ENCODE measurements at regions not wholly inside any gene's neighbourhood (a gene's known extent, or its start where the extent isn't known, plus 50 kb on each side); places are given as distances from the start of the nearest gene placed in this dataset.
"Not testable (repeated sequence)": the region's sequence is repeated elsewhere in the genome, so short reads cannot be mapped to it uniquely, and the experiment has no call there.

DNA sequence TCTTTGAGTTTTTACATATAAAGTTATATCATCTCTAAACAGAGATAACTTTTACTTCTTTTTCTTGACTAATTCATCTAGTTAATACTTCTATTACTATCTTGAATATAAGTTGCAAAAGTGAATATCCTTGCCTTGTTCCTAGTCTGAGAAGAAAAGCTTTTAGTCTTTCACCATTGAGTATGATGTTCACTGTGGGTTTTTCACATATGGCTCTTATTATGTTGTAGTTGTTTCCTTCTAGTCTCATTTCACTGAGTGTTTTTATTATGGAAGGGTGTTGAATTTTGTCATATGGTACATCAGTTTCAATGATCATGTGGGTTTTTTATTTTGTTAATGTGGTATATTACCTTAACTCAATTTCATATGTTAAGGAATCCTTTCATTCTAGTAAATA lies 488.3 kb downstream of the COL12A1 start:
- no peak for DNase-seq

DNA sequence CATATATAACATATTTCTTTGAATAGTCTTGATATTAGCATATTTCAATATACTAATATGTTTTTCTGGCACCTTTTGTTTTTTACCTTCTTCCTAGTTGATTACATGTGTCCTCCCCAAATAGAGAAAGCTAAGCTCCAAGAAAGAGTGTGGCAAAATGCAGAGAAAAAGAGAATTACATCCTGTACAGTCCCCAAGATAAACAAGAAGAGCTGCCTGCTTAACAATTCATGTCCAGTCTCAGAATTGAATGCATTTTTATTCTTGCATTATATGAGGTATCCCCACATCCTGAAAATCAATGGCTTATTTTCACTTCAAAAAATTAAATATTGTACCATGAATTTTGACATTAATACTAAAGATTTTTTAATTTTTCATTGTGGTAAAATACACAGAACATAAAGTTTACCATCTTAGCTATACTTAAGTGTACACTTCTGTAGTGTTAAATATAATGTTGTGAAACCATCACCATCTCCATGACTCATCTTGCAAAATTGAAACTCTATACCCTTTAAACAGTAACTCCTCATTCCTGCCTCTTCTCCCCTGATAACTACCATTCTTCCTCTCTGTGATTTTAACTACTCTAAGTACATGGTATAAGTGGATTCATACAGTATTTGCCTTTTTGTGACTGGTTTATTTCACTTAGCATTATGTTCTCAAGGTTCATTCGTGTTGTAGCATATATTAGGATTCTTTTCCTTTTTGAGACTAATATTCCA lies 490.3 kb downstream of the COL12A1 start:
- no peak for DNase-seq

DNA sequence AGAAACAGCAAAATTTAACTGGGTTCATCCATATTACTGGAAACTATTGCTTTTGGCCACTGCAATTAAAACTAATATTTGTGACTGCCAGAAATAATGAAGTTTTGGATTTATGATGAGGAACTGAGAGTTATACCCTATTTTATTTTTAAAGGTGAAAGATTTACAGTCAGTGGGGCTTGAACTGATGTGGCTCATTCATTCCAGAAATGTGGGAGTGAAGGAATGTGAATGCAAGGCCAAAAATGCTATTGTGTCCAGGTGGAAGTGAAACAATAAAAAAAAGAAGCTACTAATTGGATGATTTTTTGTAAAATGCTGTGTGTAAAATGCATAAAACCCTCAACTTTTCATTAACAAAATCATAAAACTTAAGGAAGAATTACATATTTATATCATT lies 491.9 kb downstream of the COL12A1 start:
- no peak for DNase-seq

DNA sequence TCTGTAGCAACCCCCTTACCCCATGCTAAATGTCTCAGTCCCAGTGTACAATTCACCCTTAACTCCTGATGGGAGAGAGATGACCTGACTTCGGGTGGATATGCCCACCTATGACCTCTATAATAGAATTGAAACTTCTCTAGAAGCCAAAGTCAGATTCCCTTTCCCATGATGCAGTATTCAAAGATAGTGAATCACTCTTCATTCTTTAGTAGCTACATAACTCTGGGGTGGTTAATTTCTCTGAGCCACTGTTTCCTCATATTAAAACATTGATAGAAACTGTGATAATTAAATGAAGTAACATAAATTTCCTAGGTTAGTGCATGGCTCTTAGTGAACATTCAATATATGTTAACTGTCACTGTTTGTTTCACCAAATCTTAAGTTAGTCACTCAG lies 500.4 kb downstream of the COL12A1 start:
- DNase-seq, result no peak

DNA sequence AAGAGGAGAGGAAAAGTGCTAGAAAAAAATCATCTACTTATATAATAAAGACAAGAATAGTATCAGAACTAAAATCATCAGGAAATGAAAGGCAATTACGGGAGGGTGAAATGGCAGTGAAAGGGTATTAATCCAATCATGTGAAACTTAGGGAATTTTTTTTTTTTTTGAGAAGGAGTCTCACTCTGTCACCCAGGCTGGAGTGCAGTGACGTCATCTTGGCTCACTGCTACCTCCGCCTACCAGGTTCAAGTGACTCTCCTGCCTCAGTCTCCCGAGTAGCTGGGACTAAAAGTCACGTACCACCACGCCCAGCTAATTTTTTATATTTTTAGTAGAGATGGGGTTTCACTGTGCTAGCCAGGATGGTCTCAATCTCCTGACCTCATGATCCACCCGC lies 501.3 kb downstream of the COL12A1 start:
- not testable (repeated sequence) for DNase-seq

DNA sequence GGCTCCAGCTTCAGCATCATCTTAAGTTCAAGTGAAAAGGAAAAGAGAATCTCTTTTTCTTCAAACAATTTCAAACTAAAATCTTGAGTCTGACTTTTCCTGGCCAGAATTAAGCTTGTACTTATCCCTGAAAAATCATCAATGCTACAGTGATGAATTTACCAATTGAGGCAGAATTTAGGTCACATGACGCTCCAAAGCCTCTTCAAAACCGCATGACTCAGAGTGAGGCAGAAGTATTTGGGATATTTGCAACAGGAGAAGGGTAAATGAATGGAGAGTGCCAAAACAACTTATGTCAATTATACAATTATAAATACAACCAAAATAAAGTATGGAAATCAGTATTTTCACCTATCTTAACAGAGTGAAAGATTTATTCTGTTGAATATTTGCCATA lies 515.5 kb downstream of the COL12A1 start:
- DNase-seq, result no peak

DNA sequence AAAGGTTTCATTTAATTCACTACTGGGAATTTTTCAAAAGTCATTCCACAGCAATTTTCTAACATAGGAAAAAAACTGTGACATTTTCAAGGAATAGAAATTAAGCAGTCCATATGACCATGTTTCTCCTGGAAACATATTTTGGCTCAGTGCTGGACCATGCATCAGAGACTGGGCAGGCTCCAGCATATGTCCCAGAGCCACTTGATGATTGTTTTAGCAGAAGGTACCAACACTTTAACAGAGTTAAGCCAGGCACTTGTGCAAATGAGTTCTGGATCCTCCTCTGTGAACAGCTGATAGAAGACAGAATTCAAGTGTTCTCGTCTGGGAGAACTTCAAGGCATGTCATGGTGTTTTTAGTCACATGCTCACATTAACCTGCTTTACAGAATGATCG lies 516.3 kb downstream of the COL12A1 start:
- no peak for DNase-seq

DNA sequence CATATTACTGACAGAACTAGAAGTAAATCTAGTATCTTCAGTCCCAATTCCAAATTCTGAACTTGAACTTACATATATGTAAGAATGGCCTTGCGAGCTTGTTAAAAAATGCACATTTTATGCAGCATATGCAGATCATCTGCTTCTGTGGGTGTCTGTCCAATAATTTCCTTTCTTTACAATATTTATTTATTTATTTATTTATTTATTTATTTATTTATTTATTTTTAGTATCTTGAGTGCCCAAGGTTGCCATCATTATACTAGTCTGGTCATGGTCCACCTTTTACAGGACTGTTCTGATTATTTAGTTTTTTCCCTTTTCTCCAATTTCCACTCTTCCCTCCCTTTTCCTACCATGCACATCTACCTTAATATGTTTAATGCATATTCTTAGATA lies 528.4 kb downstream of the COL12A1 start:
- DNase-seq, result no peak

DNA sequence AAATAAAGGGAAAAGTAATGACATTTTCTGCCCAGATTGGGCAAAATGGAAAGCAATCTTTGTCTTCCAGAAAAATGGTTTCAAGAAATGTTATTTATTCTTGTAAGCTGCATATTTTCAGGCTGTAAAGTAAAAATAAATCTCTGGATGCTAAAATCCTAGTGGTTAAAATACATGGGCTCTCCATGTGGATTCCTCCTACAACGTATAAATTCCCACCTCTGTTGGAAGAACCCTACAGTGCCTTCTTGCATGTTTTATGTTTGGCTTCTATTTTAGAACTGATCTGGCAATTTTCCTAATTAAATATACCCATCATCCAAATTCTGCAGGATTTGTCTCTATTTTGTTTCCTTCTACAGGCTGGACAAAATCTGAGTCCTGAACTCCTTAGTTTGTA lies 528.9 kb downstream of the COL12A1 start:
- DNase-seq, result no peak

DNA sequence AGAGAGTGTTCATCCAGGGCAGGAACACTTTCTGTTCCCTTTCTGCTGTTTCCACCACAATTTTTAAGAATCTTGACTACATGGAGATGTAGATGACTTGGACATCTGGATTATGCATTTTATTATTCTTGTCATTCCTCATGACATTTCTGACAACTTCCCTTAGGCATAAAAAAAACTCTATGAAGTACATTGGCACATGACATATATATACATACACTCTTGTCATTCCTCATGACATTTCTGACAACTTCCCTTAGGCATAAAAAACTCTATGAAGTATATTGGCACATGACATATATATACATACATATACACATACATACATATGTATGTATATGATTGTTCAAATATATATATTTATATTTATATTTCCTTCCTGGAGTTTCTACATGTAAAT lies 531.5 kb downstream of the COL12A1 start:
- no peak for DNase-seq

DNA sequence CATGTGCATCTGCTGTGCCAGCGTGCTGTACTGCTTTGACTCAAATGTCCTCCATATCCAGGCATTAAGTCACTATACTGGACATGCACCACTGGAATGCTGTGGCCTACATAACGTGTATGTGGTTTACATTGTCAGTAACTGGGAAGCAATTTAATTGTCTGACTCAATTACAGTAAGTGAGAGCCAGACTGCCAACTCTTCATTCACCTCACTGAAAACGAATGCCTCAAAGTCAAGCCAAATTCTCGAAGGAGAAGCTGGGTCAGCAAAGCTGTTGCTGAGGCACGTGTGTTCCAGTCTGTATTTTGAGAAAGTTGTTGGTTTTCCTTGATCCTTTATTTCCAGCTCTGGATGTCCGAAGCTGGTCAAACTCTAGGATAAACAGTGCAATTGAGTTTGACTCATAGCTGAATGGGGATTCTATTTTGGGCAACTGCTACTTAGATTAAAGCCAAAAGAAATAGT lies 534.3 kb downstream of the COL12A1 start:
- DNase-seq, result peak in 1 of 2 donors; percentile 8

DNA sequence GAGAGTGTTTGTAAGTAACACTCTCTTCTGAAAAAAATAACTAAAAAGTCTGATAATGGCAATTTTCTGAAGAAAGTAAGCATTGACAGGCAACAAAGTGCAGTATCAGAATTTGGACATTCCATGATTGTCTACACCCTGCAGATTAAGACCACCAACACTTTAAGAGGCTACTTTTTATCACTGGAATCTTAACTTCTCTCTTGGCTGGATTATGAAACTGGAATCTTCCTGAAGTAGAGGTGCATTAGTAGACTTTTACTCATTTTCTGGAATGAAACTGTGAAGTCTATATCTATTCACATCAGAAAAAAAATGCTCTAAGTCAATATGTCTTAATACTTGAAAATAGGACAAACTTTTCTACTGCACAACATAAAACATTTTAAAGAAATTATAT lies 547.5 kb downstream of the COL12A1 start:
- DNase-seq, result no peak

DNA sequence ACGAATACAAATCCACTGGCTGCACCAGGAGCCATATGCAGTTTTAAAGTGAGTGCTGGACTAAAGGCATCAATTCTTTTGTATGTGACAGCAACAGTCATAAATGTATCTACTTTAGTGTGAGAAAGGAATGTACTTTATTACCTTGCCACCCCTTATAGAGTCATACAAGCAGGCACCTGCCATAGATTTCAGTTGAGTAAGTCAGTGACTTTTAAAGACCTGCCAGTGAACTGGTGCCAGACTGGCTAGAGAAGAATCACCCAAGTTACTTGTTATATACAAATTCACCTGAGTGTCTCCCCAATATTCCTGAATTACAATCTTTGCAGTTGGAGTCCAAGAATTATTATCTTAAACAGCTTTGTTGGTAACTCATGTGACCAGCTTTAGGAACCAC lies 547.9 kb downstream of the COL12A1 start:
- no peak for DNase-seq

DNA sequence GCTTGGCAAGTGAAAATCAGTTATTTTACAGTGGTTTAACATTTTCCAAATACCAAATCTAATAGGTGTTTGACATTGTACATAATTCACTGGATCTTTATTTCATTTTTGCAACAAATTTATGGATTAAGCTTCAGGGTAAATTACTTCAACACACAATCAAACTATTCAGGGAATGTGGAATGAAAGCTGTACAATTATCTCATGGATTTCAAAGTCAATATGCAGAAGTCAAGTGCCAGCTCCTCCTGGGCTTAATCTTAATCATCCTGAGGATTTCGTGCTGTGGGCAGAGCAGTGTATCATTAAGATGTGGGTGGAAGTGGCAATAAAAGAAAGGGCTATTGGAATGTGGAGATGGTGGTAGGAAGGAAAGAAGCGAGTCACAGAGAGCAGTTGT lies 548.8 kb downstream of the COL12A1 start:
- DNase-seq, result no peak

DNA sequence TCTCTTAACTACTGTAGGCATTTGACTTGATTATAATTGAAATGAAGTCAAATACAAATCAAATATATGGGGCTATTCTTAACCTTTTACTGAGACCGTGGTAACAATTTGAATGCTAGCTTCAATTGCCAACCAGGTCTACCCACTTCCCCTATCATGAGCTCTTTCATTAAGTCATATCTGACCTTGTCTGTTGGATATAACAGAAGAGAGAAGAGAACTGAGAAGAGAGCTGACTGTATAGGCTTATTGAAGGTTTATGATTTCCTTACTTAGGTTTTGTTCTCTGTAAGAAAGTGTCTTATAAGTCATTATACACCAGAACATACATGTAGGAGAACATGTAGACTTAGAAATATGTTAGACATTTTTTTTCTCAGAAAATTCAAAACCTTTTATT lies 549.4 kb downstream of the COL12A1 start:
- DNase-seq, result no peak

DNA sequence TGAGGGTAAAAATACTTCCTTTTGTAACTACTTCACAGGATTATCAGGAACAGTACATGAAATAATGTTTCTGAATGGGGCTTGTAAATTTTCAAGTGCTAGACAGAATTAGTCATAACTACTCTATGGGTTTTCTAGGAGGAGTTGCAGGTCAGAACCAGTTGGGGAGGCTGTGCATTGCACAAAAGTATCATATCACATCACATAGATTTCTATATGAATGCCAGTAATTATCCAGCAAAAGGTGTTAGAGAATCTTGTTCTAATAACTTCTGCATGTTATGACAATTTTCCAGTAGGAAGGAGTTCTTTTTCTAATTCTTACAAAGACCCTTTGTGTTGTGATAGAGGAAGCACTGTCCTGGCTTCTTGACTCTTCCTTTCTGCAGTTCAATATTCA lies 551.6 kb downstream of the COL12A1 start:
- DNase-seq, result no peak

DNA sequence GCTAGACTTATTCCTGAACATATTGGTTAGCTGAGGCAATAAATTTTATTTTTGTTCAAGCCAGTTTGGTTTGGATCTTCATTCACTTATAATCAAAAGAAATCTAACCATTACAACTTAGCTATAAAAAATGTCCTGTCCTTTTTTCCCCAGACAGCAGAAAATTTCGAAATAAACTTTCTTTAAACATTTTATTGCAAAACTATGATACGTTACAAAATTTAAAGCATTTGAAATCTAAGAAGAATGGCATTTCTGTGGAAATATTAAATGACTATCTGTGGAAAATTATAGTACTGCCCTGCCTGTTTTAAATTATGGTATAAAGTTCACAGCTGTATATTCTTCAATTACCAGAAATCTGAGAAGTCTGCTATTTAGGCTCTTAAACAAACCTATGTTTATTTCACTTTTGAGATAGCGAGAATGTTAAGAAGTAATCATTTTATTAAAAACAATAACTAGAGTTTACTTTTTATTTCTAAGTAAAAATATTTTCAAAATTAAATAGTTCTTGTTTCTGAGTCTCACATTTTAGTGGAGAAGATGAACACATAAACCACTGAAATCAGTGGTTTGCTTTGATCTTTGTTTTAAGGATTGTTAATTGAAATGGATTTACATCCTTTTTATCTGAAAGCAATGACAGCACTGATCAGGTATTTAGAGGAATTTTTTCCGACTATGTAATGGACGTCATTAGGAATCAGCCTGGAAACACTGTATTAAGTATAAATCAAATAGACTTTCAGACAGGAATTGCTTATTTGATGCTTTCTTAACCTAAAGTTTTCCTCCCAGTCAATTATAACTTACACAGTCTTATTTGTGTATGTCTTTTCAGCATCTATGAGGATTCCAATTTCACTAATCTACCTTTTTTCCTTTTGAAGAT lies 553.7 kb downstream of the COL12A1 start:
- DNase-seq, result no peak

DNA sequence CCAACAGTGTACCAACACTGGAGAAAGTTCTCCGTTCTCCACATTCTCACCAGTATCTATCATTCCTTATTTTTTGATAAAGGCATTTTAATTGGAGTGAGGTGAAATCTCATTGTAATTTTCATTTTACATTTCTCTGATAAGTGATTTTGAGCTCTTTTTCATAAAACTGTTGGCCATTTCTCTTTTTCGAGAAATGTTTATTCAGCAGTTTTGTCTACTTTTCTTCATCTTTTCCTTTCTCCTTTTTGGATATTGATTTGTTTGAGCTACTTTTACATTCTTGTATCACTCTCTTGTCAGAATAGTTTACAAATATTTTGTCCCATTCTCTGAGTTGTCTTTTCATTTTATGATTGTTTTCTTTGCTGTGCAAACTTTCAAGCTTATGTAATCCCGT lies 555.2 kb downstream of the COL12A1 start:
- DNase-seq, result no peak

DNA sequence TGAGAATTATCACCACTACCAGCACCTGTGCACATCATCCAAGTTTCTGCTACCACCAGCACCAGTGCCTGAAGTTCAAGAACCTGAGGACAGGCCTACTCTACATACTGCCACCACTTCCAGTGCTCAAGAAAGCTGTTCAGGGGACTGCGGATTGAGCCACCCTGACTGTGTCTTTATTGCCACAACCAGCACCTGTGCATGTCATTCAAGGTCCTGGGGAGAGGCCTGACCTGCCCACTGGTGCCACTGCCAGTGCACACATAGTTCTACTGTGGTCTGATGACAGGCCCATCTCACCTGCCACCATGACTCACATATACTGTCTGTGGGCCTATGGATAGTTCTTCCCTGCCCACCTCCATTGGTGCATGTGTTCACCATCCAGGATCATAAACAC lies 559.4 kb downstream of the COL12A1 start:
- no peak for DNase-seq

DNA sequence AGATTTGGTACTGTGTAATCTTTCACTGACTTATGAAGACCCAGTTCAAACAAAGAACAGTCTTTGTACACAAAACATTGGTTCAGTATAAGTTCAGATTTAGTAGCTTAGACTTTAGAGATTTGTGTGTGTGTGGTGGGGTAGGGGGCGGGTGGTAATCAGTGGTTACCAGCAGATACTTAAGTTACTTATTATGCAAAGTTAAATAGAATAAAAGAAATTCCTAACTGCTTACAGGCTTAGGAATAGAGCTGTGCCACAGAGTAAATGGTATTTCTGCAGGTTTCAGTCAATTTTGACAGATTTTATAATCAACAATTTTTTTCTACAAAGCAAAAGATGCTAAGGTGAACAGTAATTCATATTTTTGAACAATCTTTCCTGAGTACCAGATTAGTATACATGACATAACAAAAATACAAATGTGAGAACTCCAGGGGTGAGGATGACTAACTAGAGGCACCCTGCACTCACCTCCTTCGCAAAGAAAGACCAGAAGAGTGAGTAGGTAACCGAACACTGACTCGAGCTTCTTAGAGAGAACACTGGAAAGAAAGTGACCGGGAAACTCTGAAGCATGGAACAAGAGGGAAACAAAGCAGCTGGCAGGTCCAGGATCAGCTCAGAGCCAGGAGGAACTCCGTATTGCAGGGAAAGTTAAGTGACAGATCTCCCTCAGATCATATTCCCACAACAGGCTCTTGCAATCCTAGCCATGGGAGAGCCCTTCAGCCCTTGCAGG lies 560.6 kb downstream of the COL12A1 start:
- no peak for DNase-seq

DNA sequence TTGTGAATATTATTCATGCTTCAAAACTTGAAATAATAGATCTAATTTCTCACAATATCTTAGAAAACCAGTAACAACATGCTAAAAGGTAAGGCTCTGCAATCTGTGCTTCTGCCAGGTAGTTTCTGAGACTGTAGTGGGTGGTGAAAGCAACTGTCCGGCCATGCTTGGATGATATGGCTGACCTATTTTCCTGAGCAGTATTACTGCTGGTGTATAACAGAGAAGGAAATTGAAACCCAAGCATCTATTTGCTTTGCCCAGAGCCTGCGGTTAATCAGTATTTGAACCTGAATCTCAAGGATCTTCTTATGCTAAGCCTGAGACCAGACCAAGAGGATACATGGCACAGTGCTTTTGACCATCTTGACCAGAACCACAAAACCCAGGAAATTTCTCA lies 563.8 kb downstream of the COL12A1 start:
- no peak for DNase-seq

DNA sequence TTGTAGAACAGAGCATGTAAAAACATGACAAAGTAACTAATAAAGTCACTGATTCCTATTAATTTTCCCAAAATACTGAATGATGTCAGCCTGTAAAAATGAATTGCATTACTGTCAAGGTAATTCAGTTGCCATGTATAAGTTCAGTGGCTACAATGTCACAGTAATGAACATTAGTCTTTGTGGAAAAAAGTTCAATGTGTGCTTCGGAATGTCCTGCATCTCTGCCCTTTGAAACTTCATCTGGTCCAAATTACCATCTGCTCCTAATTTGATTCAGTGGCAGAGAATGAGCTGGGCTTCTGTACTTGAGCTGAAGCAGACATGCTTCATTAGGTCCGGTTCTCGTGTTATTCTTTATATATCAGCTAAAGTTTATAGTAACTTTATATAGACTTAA lies 567.4 kb downstream of the COL12A1 start:
- DNase-seq, result no peak

Measured in right lung (tissue), 2 donors.